Ishikawa (cell line): ENCODE measurements at regions not wholly inside any gene's neighbourhood (a gene's known extent, or its start where the extent isn't known, plus 50 kb on each side); places are given as distances from the start of the nearest gene placed in this dataset.

Source experiments
- CEBPB ChIP-seq: IDR thresholded peaks from 2 replicates; pipeline ENCODE4 v1.6.1; 2012
- CREB1 ChIP-seq: IDR thresholded peaks from 2 replicates; pipeline ENCODE4 v1.6.1; 2012; ENCODE audit warnings: low read depth
- EGR1 ChIP-seq: IDR thresholded peaks from 2 replicates; pipeline ENCODE4 v1.6.1; 2012
- EP300 ChIP-seq: IDR thresholded peaks from 2 replicates; pipeline ENCODE4 v1.6.1; 2012; ENCODE audit warnings: borderline replicate concordance
- FOXM1 ChIP-seq: IDR thresholded peaks from 2 replicates; pipeline ENCODE4 v1.6.1; 2012; ENCODE audit warnings: low read depth, borderline replicate concordance
- MAX ChIP-seq: IDR thresholded peaks from 2 replicates; pipeline ENCODE4 v1.6.1; 2012
- NFIC ChIP-seq: IDR thresholded peaks from 2 replicates; pipeline ENCODE4 v1.6.1; 2012
- RAD21 ChIP-seq: IDR thresholded peaks from 2 replicates; pipeline ENCODE4 v1.6.1; 2012; ENCODE audit warnings: low read depth
- TAF1 ChIP-seq: IDR thresholded peaks from 2 replicates; pipeline ENCODE4 v1.6.1; 2012; ENCODE audit warnings: low read depth, mild to moderate bottlenecking
- TCF12 ChIP-seq: IDR thresholded peaks from 2 replicates; pipeline ENCODE4 v1.6.1; 2012; ENCODE audit warnings: low read depth
- TEAD4 ChIP-seq: IDR thresholded peaks from 2 replicates; pipeline ENCODE4 v1.6.1; 2012
- USF1 ChIP-seq: IDR thresholded peaks from 2 replicates; pipeline ENCODE4 v1.6.1; 2012
- YY1 ChIP-seq: IDR thresholded peaks from 2 replicates; pipeline ENCODE4 v1.6.1; 2012; ENCODE audit warnings: low read depth
- ZBTB7A ChIP-seq: IDR thresholded peaks from 2 replicates; pipeline ENCODE4 v1.6.1; 2012; ENCODE audit warnings: low read depth
- TF ChIP-seq, protein P1 (sequence below): IDR thresholded peaks from 2 replicates; pipeline ENCODE4 v1.6.1; 2012; ENCODE audit warnings: low read depth, mild to moderate bottlenecking

DNA sequence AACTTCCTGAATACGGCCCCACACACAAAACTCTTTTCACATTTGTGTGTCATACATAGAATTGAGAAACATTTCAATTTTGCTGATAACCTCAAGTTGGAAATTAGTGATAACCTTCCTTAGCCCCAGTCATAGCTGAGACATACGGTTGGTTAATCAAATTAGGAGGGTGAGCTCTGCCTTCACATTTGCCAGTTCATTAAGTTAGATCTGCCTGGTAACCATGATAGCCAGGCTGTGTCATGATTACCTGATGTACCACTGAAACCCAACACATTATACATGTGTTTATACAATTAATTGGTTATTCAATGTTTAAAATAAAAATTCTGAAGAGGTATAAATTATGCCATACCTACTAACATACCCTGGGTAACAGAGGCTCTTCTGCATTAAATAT is 60.8 kb upstream of the RAB11FIP2 start:
- no peak for TF ChIP-seq EP300
- TF ChIP-seq USF1 = no peak
- TF ChIP-seq CREB1 = no peak
- TF ChIP-seq TCF12 = no peak
- TF ChIP-seq TAF1 = no peak
- TF ChIP-seq ZBTB7A = no peak
- no peak for TF ChIP-seq YY1
- TF ChIP-seq NFIC = no peak
- TF ChIP-seq, protein P1, sequence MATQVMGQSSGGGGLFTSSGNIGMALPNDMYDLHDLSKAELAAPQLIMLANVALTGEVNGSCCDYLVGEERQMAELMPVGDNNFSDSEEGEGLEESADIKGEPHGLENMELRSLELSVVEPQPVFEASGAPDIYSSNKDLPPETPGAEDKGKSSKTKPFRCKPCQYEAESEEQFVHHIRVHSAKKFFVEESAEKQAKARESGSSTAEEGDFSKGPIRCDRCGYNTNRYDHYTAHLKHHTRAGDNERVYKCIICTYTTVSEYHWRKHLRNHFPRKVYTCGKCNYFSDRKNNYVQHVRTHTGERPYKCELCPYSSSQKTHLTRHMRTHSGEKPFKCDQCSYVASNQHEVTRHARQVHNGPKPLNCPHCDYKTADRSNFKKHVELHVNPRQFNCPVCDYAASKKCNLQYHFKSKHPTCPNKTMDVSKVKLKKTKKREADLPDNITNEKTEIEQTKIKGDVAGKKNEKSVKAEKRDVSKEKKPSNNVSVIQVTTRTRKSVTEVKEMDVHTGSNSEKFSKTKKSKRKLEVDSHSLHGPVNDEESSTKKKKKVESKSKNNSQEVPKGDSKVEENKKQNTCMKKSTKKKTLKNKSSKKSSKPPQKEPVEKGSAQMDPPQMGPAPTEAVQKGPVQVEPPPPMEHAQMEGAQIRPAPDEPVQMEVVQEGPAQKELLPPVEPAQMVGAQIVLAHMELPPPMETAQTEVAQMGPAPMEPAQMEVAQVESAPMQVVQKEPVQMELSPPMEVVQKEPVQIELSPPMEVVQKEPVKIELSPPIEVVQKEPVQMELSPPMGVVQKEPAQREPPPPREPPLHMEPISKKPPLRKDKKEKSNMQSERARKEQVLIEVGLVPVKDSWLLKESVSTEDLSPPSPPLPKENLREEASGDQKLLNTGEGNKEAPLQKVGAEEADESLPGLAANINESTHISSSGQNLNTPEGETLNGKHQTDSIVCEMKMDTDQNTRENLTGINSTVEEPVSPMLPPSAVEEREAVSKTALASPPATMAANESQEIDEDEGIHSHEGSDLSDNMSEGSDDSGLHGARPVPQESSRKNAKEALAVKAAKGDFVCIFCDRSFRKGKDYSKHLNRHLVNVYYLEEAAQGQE = no peak
- TF ChIP-seq MAX = no peak
- no peak for TF ChIP-seq FOXM1
- no peak for TF ChIP-seq CEBPB
- TF ChIP-seq TEAD4 = no peak
- TF ChIP-seq EGR1 = no peak
- TF ChIP-seq RAD21 = no peak

GRCh38 chr10:118107040-118107439 is 60.3 kb upstream of the RAB11FIP2 start:
- TF ChIP-seq EGR1 (no peak), TCF12 (no peak), EP300 (no peak), CEBPB (no peak), TAF1 (no peak), MAX (no peak), USF1 (no peak), TEAD4 (no peak), YY1 (no peak), NFIC (no peak), RAD21 (no peak), FOXM1 (no peak), CREB1 (no peak), ZBTB7A (no peak)
- TF ChIP-seq, protein P1 = no peak

DNA sequence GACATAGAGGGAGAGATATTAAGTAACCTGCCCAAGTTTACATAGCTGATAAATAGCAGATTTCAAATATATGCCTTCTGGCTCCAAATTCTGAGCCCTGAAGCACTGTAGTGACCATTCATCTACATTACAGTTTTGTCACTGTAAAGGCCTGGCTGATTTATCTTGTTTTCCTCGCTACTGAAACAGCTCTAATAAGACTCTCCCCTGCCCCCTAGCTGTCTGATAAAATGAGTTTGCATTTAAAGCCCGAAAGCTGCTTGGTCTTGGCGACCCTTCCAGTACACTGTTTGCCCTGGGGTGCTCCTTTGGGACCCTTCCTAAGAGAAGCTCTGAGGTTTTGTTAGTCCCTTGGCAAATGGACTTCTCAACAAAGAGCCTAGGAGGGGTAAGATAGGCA is 59.7 kb upstream of the RAB11FIP2 start:
- TF ChIP-seq RAD21 (peak; percentile 51), YY1 (no peak)

- TF ChIP-seq NFIC (no peak), MAX (no peak), FOXM1 (no peak), TEAD4 (no peak), YY1 (no peak), CEBPB (no peak), RAD21 (no peak), CREB1 (no peak), TAF1 (no peak), ZBTB7A (no peak), EP300 (no peak), EGR1 (no peak), TCF12 (no peak), USF1 (no peak)
- TF ChIP-seq, protein P1 = no peak
Observed at GRCh38 chr10:118102121-118102520, 55.4 kb upstream of the RAB11FIP2 start.
